OCI-M1 (cell line): ENCODE measurements at regions not wholly inside any gene's neighbourhood (a gene's known extent, or its start where the extent isn't known, plus 50 kb on each side); places are given as distances from the start of the nearest gene placed in this dataset.

ENCODE experiments used
- DNase-seq: peaks from one replicate; lab custom pipeline; 2025; lab: John Stamatoyannopoulos, UW

DNA sequence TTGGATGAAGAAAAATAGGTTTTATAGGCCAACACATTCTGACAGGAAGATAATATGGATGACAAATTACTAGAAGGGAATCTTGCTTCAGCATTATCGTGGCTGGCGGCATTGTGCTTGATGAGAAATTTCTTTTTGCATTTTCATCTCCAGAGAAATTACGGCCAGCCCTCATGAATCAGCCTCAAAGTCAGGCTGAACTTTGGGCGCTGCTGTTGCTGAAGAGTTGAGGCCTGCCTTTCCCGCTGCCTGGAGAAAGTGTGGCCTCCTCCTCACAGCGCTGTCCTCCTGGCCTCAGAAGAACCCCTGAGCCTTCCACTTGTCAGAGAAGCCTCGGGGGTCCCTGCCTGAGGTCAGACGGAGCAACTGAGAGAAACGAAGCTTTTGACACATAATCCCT is 272.4 kb upstream of the KCNIP4 start:
- no peak for DNase-seq

DNA sequence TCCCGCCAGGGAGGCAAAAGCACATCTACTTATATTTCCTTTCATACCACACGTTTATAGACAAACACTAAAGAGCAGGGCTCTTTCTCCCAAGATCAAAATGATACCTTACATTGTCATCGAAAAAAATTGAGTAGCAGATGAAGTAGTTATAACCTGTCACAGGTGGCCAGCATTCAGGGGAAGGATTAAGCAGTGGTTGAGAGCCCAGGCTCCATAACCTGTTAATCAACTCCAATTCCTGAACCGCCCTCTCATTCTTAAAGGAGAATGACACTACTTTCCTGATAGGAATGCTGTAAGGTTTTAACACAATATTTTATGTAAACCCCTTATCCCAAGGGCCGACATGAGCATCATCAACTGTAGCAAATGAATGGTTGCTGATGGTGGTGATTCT is 268.9 kb upstream of the KCNIP4 start:
- DNase-seq, result no peak

DNA sequence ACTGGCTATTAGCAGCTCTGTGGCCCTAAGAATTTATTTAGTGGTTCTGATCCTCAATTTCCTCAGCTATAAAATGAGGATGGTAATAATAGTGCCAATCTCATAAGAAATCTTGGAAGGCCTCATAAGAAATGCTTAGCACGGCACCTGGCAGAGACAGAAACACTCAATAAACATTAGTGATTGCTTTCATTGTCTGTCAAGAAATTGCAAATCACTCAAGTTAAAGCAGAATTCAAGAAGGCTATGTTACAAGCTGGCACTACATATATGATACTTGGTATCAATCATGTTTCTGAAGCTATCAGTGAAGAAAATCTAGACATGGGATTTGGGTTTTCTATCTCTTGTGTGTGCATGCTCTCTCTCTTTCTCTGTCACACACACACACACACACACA is 267.7 kb upstream of the KCNIP4 start:
- DNase-seq, result no peak

- DNase-seq, result no peak
Observed at GRCh38 chr4:22215084-22215483, 266.5 kb upstream of the KCNIP4 start.

GRCh38 chr4:22203711-22204011 is 255.1 kb upstream of the KCNIP4 start:
- DNase-seq, result no peak

DNA sequence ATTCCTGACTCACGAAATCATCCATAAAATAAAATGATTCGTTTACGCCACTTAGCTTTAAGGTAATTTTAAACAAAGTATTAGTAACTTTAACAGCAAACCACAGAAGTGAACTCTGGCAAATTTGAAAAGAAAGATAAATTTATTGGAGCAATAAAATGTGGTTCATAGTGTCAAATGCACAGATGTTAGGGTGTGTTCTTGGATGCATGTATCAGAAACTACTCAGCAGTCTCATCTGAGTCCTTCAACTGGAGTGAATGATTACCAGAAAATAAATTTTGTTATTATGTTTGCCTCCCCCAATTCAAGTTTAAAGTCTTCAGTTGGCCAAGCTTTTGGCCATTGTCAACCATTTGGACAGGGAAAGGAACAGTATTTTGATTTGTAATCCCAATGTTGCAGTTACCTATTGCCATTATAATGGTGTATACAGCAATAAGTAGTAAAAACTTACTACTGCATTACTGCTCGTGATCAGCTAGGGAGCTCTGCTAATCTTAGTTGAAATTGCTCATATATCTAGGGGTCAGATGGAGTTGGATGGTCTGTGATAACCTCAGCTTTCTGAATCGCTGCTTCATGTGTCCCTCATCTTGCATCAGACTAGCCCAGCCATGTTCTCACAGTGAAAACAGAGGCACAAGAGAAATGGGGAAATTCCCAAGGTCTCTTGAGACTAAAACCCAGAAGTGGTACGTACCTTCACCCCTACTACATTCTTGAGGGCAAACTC is 254.6 kb upstream of the KCNIP4 start:
- peak; percentile 46 for DNase-seq

DNA sequence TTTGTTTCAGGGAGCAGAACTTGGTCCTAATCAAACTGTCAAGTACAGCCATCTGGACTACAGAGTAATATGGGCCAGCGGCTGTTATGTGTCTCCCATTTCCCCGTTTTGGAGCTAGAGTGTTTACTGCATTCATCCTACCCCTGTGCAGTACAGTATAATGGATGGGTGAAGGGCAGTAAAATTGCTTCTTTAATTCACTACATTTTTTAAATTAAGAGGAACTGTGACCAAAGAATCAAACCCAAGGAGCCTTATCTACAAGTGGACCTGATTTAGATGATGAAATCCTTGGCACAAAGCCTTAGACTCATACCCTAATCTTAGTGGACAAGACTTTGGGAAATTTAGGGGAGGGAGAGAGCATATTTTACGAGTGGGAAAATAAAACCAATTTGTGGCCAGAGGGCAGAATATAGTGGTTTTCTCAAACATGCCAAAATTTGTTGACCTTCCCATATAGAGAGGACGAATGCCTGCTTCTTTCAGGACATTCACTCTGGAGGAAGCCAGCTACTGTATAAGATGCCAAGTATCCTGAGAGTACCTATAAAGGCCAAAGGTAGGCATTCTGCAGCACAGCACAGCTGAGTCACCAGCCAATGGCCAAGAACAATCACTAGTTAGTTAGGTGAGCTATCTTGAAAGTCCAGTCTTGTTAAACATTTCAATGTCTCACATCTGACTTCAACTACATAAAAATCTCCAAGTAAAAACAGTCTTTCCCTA is 253.8 kb upstream of the KCNIP4 start:
- DNase-seq, result peak; percentile 61

DNA sequence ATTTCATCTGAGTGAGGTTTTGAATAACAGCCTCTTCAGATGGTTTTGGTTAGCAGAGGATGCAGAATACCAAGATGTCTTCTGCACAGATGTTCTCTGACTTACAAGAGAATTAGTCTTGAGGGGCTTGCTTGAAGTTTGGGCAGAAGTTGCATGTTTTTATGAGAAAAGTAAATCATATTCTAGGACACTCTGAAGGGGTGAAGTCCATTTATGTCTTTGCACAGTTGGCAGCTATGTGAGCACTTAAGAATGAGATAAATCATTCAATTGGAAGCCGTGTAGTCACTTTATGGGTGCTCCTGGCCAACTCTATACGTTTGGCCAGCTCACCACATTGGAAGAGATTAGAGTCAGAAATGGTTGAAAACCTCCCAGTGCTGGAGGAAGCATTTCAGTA is 252.7 kb upstream of the KCNIP4 start:
- DNase-seq, result no peak

DNA sequence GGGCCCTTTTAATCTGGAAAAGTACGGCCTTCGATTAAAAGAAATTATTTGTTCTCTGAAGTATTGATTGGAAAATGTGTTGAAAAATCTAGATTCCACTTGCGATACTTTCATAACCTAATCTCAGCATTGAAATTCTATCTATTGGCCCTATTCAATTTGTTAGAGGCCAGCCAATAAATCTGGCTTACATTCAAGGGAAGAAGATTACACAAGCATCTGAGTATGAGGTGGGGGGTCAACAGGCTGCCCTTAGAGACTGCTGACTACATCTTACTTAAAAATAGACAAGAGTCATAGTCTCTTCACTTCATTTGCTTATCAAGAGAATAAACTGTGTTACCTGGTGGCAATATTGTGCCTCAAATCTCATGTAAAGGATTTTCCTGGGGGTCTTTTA is 248.0 kb upstream of the KCNIP4 start:
- DNase-seq, result no peak

GRCh38 chr4:22192084-22192511 is 243.5 kb upstream of the KCNIP4 start:
- DNase-seq, result no peak

GRCh38 chr4:22191565-22191964 is 243.0 kb upstream of the KCNIP4 start:
- DNase-seq, result no peak

GRCh38 chr4:22190855-22191254 is 242.3 kb upstream of the KCNIP4 start:
- no peak for DNase-seq

DNA sequence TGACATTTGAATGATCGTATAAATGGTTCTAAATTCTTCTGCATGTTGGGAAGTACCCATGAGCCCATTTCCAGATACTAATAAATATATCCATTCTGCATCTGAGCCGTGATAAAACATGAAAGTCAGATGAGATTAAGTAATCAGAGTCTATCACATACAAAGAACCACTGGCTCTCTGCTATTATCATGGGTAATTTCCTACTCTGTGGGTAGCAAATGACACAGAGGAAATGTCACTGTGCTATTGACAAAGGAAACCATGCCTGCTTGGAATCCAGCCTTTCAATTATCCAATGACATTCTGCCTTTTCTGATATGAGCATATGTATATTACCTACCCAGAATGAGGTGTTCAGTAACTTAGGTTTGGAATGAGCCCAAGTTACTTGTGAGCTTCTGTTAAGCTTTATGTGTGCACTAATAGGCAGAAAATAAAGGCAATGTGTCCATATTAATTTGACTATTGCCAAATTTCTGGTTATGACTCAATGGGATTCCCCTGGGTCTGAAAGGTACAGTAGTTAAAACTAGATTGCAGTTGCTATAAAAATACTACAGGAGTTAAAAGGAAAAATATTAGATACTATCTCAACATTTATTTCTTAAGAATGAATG is 238.7 kb upstream of the KCNIP4 start:
- DNase-seq, result no peak

DNA sequence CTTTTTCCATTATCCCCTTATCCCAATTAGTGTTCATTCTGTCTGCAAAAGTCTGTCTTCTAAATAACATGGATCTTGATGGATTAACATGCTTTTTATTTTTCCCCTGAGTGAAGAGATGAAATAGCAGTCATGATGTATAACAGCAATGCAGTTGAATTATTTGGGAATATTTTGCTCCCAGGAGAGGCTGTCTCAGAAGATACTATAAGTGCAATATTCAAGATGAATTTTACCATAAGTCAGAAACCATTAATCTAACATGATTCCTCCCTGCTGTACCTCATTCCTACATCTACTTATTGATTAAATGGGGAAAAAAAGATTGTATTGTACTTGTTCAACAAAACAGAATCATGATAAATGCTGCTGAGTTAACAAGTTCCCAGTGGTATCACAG is 233.2 kb upstream of the KCNIP4 start:
- DNase-seq, result no peak

GRCh38 chr4:22179124-22179874 is 230.7 kb upstream of the KCNIP4 start:
- DNase-seq, result no peak

- DNase-seq, result no peak
Observed at GRCh38 chr4:22174640-22175039, 226.1 kb upstream of the KCNIP4 start.

DNA sequence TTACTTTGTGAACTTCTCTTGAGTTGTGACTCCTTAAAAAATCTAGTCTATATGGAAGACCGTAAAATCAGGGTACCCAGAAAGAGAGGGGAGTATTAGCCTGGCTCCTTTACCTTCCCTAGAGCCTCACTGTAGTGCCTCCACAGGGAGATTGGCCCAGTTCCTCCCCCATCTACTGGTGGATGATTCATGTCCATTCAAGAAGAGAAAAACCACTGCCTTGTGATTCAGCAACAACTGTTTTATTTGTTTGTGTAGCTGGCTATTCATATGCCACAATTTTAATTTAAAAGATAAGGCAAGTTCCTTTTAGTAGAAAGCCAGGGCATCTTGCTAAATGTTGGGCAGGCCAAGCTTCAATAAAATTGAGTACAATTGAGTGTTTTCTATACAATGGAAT is 221.8 kb upstream of the KCNIP4 start:
- DNase-seq, result peak; percentile 13

DNA sequence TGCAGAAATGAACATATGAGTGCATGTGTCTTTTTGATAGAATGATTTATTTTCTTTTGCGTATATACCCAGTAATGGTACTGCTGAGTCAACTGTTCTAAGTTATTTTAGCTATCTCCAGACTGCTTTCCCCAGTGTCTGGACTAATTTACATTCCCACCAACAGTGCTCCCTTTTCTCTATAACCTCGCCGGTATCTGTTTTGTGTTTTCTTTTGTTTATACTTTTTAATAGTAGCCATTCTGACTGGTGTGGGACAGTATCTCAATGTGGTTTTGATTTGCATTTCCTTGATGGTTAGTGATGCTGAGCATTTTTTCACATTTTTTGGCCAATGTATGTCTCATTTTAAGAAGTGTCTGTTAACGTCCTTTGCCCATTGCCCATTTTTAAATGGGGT is 218.6 kb upstream of the KCNIP4 start:
- no peak for DNase-seq

GRCh38 chr4:22162454-22162853 is 213.9 kb upstream of the KCNIP4 start:
- DNase-seq, result no peak

DNA sequence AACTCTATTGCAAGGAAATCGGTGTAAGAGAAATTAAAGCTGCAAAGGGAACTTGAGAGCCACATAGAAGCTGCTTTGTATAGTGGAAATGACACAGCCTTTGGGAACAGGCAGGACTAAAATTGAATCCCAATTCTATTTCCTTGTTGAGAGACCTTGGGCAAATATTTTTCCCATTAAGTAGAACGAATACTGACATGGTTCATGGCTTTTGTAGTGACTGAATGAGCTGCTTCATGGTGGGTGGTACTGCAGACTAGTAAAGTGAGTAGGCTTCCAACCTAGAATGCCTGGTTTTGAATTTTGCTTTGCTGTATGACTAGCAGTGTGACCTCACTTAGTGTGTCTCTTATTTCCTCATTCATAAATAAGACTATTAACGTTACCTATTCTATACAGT is 182.2 kb upstream of the KCNIP4 start:
- DNase-seq, result no peak

- DNase-seq, result peak; percentile 72
Observed at GRCh38 chr4:22129454-22130029, 181.0 kb upstream of the KCNIP4 start.

- DNase-seq, result no peak
Observed at GRCh38 chr4:22122062-22122461, 173.5 kb upstream of the KCNIP4 start.
